ENCODE measurements at regions not wholly inside any gene's neighbourhood (a gene's known extent, or its start where the extent isn't known, plus 50 kb on each side); places are given as distances from the start of the nearest gene placed in this dataset.

DNA sequence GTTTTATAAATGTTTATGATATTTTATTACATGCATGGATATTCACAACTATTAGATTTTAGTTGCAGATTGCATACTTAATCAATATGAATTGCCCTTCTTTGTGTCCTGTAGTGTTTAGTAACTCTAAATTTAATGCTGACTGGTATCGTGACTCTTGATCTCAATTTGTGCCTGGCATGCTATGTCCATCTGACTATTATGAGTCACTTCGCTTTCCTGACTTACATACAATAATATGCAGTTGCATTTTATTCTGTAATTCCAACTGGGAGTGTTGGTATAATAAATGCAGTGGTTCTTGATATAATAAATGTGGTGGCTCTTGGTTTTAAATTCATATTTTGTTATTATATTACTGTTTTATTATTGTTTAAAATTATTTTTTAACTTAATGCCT, 277.5 kb downstream of the LIG4 start:
- TF ChIP-seq, protein P1, sequence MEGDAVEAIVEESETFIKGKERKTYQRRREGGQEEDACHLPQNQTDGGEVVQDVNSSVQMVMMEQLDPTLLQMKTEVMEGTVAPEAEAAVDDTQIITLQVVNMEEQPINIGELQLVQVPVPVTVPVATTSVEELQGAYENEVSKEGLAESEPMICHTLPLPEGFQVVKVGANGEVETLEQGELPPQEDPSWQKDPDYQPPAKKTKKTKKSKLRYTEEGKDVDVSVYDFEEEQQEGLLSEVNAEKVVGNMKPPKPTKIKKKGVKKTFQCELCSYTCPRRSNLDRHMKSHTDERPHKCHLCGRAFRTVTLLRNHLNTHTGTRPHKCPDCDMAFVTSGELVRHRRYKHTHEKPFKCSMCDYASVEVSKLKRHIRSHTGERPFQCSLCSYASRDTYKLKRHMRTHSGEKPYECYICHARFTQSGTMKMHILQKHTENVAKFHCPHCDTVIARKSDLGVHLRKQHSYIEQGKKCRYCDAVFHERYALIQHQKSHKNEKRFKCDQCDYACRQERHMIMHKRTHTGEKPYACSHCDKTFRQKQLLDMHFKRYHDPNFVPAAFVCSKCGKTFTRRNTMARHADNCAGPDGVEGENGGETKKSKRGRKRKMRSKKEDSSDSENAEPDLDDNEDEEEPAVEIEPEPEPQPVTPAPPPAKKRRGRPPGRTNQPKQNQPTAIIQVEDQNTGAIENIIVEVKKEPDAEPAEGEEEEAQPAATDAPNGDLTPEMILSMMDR (IDR thresholded peaks at IDR 0.05) = no peak
- no peak for TF ChIP-seq POLR2A (IDR thresholded peaks at IDR 0.05)
- TF ChIP-seq EP300 (IDR thresholded peaks at IDR 0.05) = no peak
